HG02610 (cell line): ENCODE measurements at regions not wholly inside any gene's neighbourhood (a gene's known extent, or its start where the extent isn't known, plus 50 kb on each side); places are given as distances from the start of the nearest gene placed in this dataset.
"Not testable (repeated sequence)": the region's sequence is repeated elsewhere in the genome, so short reads cannot be mapped to it uniquely, and the experiment has no call there.

Experiments
- ATAC-seq: cut with Tn5 transposase; IDR thresholded peaks from one replicate; pipeline ENCODE4 v1.9.1; 2021; ENCODE audit warnings: mild to moderate bottlenecking, moderate library complexity; ENCODE audit not compliant: unreplicated experiment

DNA sequence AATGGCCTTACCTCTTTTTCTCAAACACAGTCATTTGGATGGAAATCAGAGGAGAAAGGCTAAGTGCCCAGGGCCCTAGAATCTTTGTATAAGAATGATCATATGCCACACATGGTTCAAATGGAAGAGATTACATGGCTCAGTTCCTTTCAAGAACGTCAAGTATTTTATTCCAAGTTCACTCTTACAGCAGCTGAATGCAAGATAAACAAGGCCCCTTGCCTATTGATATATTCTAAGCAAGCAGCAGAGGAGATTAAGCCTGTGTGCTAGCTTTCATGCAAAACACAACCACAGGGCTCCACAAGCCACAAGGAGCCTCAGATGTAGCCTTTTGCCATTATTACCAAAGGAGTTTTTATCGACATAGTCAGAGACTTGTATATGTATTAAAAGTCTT lies 55.3 kb upstream of the SLCO6A1 start:
- ATAC-seq = no peak

DNA sequence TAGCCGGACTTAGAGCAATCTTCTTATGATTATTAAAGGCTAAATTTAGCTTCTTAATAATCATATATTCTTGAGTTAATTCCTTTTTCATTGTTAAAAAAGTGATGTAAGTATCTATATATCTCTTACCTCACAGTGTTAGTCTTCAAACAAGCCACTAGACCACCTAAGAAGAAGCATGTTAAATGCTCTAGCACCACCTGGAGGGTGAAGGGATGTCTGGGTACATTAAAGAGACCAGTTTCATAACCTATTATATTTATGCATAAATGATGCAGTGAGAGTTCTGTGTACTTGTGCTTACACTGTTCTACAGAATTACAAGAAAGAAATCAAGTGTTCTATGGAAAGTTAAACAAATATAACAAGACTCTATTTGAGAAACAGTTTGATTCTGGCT lies 55.9 kb upstream of the SLCO6A1 start:
- ATAC-seq = no peak

DNA sequence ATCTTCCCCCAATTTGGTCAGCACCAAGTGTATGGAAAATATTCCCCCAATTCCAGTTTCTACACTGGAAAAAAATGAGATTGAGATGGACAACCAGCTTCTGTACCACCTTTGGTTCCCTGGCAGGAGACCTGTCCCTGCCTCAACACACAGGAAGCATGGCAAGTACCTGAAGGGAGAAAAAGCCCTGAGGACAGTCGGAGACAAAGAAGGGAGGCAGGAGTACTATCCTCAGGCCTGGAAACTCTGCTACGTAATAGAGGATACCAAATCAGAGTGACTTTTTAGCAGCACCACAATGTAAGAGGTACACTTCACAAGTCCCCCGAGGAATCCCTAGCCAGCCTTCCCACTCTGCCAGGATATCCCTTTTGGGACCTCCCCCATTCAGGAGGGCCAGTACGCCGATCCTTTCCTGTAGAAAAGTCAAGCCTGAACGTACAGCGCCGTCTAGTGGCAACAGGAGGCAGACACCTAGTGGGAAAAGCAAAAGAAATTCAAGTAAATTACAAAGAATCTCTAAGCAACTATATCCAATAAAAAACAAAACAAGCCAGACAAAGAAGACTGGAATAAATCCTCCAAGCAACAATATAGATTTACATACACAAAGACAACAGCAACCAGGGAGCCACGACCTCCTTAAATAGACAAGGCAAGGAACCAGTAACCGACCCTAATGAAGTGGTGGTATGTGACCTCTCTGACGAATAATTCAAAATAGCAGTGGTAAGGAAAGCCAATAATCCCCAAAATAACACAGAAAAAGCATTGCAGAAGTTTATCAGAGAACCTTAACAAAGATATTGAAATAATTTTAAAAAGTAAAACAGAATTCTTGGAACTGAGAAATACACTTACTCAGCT lies 63.3 kb upstream of the SLCO6A1 start:
- peak; percentile 51 for ATAC-seq

DNA sequence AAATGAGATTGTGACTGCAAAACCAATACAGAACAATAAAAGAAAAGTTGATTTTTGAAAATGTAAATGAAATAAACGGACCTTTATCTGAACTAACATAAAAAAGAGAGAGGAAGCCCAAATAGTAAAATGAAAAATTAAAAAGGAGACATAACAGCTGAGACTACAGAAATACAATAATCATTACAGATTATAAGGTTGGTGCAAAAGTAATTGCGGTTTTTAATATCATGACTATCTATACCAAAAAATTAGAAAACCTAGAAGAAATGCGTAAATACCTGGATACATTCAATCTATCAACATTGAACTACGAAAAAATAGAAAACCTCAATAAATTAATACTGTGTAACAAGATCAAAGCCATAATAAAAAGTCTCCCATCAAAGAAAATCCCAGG lies 71.9 kb upstream of the SLCO6A1 start:
- no peak for ATAC-seq

DNA sequence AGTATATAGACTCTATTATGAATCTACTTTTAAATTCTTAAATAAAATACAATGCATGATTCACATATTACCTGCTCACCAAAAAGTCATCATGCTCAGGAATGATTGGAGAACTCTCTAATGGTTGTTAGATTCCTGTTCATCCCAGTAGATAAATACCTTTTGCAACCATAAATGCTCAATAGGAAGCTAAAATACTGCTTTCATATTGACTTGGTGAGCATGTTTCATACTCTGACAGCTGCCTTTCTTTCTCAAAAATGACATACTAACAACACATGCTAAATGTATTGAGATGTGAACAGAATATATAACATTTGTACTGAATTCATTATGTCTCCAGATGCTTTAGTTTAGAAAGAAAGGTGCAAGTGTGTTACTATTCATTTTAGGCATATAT lies 79.6 kb upstream of the SLCO6A1 start:
- ATAC-seq = no peak

DNA sequence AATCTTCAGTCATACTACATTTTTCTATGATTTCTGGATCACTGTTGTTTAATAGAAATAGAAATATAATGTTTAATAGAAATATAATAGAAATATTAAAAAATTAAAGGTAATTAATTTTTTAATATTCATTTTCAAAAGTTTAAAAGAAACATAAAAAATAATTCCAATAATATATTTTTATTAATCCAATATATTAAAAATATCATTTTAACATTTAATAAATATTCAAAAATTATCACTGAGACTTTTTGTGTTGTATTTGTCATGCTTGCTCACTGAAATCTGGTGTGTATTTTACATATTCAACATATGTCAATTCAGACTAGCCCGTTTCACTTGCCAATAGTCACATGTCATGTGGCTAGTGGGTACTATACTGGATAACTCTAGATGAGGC lies 80.6 kb upstream of the SLCO6A1 start:
- ATAC-seq = no peak

DNA sequence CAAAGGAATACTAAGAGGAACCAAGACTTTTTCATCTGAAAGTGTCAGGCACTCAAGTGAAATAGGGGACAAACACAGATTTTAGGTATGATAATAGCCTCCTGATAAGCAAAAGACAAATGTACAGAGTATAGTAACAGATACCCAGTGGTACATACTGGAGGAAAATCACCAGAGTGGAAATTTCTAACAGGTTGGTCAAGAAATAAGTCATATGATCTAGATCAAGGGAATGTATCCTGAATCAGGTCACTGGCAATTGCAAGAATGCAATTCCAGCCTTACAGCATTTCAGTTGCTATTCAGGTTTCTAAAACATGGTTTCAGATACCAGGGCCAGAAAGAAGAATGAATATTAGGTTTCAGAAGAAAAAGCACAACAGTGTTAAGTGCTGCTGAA lies 82.2 kb upstream of the SLCO6A1 start:
- ATAC-seq = no peak

DNA sequence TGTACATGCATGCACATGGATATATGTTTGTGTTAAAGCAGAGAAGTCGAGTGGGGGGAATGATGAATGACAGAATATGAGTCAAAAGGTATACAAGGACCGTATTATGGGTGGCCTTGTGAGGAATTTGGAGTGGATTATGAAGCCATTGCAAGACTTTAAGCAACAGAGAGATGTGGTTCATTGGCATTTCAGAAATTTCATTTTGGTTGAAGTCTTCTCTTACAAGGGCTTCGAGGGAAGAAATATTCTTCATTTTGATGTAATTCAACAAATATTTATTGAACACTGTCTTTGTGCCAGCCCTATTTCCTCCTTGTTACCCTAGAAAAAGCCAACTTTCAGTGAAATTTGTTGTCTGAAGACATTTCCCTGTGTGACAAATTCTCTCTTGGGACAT lies 83.9 kb upstream of the SLCO6A1 start:
- ATAC-seq = no peak

DNA sequence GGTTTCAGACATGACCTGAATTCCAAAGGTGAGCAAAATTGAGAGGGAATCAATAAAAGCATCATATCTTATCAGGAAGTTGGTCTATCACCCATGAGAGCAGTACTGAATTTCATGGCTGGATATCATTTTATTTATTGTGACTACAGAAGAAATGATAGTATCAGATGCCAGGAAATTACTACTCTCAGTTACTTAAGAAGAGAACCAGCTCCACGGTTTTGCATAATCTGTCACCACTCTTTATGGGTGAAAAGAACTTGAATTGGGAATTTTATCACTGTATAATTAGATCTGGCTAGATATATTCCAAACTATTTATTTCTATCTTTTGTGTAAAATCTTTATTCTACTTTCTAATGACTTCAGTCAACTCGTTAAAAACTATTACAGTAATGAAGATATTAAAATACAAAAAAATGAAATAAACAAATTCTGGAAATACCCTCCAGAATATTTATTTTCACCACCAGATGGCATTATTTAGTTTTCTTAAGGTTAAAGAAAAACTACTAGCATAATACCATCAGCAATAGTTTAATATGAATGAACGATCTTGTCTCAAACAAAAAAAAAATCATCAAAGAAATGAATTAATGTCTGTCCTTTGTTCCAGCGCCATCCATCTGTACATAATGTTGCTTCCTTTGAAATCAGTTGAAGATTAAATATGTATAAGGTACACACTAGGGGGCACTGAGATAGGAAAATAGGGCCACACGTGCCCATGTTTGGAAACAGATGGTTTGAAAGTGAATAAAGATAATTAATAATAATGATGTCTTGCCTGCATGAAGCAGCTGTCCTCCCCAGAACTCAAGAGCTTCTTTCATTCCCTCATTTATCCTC lies 84.7 kb upstream of the SLCO6A1 start:
- no peak for ATAC-seq

DNA sequence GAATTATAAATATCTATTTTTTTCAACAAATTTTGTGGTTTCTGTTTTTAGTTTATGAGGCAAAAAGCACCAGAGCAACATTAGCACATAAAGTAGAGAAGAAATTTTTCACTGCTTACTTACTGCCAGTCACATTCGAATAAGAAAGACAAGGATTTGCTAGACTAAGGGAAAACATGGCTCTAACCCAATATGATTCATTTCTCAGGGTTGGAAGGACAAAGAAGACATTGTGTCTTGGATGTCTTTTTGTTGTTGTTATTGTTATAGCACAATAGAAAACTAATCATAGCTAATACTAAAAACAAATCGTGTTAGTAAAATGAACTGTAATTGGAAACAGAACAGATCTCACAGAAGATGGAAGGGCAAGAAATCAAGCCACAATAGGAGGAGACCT lies 90.9 kb upstream of the SLCO6A1 start:
- ATAC-seq = no peak

DNA sequence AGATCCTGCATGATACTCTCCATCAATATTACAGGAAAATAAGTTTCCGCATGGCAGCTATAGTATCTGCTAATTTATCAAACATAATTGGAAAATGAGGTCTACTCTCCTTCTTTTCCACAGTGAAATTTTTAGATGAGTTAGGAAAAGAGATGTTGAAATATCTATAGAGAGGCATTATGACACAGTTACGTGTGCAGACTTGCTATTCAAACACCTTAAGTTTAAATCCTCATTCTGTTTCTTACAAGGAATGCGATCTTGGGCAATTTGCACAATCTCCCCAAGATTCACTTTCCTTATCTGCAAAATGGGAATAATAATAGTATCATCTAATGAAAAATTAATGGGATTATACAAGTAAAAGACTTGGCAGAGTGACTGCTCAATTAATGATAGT lies 91.7 kb upstream of the SLCO6A1 start:
- ATAC-seq = no peak

DNA sequence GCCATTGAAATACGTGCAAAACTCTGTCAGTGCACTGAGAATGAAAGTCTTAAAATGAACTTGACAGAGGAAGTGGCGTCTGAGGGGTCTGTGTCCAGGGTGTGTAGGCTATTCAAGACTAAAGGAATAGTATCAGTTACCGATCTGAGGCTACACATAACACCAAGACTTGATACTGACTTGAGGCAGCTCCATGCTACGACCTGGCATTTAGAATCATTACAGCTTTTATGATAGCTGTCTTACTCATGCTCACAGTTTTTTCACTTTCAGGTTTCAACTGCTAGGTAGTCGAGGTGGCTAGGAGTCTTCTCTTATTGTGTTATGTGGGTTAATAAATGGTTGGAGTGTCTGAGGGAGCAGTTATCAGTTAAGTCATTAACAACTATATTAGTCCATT lies 92.8 kb upstream of the SLCO6A1 start:
- ATAC-seq = peak; percentile 49

DNA sequence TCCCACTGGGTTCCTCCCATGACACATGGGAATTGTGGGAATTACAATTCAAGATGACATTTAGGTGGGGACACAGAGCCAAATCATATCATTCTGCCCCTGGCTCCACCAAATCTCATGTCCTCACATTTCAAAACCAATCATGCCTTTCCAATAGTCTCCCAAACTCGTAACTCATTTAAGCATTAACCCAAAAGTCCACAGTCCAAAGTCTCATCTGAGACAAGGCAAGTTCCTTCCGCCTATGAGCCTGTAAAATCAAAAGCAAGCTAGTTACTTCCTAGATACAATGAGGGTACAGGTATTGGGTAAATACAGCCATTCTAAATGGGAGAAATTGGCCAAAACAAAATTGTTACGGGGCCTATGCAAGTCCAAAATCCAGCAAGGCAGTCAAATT lies 93.8 kb upstream of the SLCO6A1 start:
- ATAC-seq = not testable (repeated sequence)

DNA sequence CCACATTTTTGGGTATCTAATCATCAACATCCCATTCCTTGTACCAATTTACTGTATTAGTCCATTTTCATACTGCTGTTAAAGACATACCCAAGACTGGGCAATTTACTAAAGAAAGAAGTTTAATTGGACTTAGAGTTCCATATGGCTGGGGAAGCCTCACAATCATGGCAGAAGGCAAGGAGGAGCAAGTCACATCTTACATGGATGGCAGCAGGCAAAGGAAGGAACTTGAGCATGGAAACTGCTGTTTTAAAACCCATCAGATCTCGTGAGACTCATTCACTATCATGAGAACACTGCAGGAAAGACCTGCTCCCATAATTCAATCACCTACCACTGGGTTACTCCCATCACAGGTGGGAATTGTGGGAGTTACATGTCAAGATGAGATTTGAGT lies 95.4 kb upstream of the SLCO6A1 start:
- no peak for ATAC-seq

DNA sequence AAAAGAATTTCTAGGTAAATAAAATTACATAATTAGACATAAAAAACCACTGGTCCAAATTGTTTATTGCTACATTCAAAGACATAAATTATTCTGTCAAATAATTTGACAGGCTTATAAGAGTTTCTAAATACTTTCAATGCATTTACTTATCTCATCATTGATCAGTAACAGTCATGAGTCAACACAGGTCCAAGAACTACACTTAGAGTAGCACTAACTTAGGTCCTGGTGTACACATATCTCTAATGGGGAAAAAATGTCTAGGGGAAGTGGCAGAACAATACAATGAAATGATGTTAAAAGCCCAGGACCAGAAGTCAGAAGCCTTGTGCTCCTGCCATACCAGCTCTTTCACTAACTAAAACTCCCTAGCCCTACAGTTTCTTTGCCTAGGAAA lies 96.5 kb upstream of the SLCO6A1 start:
- no peak for ATAC-seq

DNA sequence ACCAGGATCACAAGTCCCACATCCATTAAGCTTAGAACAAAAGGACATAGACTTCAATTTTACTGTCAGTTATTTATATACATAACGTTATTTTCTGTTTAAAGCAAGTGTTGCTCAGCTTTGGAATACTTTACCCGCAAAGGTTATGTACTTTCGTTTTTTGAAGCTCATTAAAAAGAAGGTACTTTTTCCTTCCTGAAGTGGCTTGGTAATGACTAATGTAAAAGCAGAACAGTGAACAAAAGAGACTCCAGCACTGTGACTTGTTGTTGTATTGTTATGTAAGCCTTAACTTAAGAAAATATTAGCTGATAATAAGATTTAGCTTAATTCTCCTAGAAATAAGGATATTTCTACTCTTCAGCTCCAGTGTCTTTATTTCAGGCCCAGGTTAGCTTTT lies 97.3 kb upstream of the SLCO6A1 start:
- peak; percentile 92 for ATAC-seq

DNA sequence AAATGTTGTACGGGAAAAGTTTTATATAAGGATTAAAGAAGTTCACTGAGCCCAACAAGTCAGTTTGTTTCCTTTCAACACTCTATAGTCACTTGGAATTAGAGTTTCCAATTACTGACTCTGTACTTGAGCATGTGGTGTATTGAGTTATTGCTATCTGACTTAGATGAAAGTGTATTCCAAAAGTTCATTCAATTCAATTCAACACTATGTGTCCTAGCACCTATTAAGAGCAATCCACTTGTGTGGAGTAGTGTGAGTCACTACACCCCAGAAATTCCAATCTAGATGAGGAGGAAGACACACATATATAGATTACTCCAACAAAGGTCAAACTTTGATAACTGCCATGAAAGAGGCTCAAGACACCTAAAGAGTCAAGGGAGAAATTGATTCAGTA lies 98.2 kb upstream of the SLCO6A1 start:
- ATAC-seq = no peak

DNA sequence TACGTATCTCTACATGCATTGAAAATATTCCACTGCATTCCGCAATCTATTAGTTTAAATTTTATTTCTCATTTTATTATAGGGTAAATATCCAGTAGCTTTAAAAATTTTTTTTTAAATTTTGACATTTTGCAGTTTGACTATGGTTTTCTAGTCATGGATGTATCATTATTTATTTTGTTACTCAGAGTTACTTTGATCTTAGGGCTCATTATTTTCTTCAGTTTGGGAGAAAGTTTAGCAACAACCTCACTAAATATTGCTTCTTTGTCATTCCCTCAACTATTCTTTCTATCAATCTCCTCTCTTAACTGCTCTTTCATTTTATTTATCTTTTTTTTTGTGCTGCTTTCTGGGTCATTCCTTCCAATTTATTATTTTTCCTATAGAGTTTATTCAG lies 100.5 kb upstream of the SLCO6A1 start:
- no peak for ATAC-seq

DNA sequence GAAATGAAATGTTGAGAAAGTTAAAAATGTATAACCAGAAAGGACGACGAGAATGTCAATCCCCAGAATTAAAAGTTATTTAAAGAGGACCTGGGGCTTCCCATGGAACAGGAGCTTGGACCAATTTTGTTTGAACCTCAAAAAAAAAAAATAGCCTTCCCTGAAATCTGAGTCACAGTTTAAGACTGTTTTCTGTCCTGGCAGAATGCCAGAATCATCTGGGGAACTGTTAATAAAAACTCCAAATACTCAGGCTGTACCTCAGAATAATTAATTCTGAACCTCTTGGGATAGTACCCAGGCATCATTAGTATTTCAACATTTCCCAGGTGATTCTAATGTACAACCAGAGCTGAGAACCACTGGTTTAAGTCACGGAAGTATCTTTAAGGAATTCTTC lies 102.2 kb upstream of the SLCO6A1 start:
- no peak for ATAC-seq

DNA sequence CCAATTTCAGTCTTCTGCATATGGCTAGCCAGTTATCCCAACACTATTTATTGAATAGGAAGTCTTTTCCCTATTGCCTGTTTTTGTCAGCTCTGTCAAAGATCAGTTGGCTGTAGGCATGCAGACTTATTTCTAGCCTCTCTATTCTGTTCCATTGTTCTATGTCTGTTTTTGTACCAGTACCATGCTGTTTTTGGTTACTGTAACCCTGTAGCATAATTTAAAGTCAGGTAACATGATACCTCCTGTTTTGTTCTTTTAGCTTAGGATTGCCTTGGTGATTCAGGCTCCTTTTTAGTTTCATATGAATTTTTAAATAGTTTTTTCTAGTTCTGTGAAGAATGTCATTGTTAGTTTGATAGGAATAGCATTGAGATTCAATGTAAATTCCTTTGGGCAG lies 104.9 kb upstream of the SLCO6A1 start:
- no peak for ATAC-seq

DNA sequence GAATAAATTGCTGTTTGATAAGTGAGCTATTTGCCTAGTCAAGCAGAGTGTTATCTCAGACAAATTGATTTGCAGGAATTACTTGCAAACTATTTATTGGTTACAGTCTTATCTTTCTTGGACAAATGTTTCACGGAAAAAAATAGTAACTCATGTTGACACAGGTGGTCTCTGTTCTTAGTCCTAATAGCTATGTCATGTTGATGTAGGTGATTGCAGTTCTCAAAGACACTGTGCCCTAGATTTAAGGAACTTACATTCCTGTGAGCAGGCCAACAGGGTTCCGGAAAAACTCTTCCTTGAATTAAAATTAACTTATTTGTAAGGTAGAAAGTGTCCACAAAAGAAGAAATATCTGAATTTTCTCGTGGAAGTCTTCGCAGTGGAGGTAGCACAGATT lies 109.6 kb upstream of the SLCO6A1 start:
- ATAC-seq = no peak

DNA sequence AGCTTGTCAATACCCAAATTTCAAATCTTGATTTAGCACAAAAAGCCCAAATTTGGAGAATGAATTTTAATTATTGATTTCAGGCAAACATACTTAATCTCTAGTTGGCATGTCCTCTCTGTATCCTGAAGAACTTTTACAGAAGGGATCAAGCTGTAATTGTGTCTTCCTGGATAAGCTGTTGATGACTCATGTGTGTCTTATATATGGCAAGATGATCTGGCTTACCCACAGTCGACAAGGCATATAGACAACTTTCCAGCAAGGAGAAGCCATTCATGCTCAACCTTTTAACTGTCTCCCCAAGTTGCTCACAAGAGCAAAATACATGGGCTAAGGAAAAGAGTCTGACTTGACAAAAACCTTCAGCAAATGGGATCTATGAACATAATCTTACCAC lies 112.5 kb upstream of the SLCO6A1 start:
- ATAC-seq = no peak
